MM.1S (cell line): ENCODE measurements at regions not wholly inside any gene's neighbourhood (a gene's known extent, or its start where the extent isn't known, plus 50 kb on each side); places are given as distances from the start of the nearest gene placed in this dataset.
"Not testable (repeated sequence)": the region's sequence is repeated elsewhere in the genome, so short reads cannot be mapped to it uniquely, and the experiment has no call there.

Source experiments
- DNase-seq: peaks from one replicate; pipeline ENCODE4 v3.0.0-alpha.2; 2015
- H2AFZ ChIP-seq: fragments of 300-600 bp; sonication (generic); 2 replicates; pipeline ENCODE4 v1.6.0; 2016; ENCODE audit warnings: antibody characterized with exemption, low read length
- H3F3A ChIP-seq: fragments of 300-600 bp; sonication (generic); 2 replicates; pipeline ENCODE4 v1.6.1; 2016; ENCODE audit warnings: mild to moderate bottlenecking, antibody characterized with exemption, low read length, moderate library complexity, mixed read lengths; ENCODE audit not compliant: insufficient read depth
- H3K27ac ChIP-seq: fragments of 300-600 bp; sonication (generic); 2 replicates; pipeline ENCODE4 v1.5.1; 2016; ENCODE audit warnings: mild to moderate bottlenecking, low read length
- H3K27me3 ChIP-seq: fragments of 300-600 bp; sonication (generic); replicated peaks from 2 replicates; pipeline ENCODE4 v1.6.0; 2016; ENCODE audit warnings: low read length; ENCODE audit not compliant: insufficient read depth
- H3K36me3 ChIP-seq: fragments of 300-600 bp; sonication (generic); replicated peaks from 2 replicates; pipeline ENCODE4 v1.6.1; 2016; ENCODE audit warnings: mild to moderate bottlenecking, low read length, mixed read lengths; ENCODE audit not compliant: insufficient read depth
- H3K4me1 ChIP-seq: fragments of 300-600 bp; sonication (generic); 2 replicates; pipeline ENCODE4 v1.6.1; 2016; ENCODE audit warnings: low read length, mixed read lengths
- H3K4me2 ChIP-seq: fragments of 300-600 bp; sonication (generic); 2 replicates; pipeline ENCODE4 v1.6.0; 2016; ENCODE audit warnings: low read depth, low read length
- H3K4me3 ChIP-seq: fragments of 300-600 bp; sonication (generic); 2 replicates; pipeline ENCODE4 v1.5.1; 2016; ENCODE audit warnings: low read length, mixed read lengths
- H3K79me2 ChIP-seq: fragments of 300-600 bp; sonication (generic); 2 replicates; pipeline ENCODE4 v1.6.1; 2016; ENCODE audit warnings: mixed run types, low read length, mixed read lengths
- H3K9ac ChIP-seq: fragments of 300-600 bp; sonication (generic); 2 replicates; pipeline ENCODE4 v1.6.1; 2016; ENCODE audit warnings: low read length, mixed read lengths
- H3K9me2 ChIP-seq: fragments of 300-600 bp; sonication (generic); replicated peaks from 2 replicates; pipeline ENCODE4 v1.6.1; 2016; ENCODE audit warnings: mild to moderate bottlenecking, low read length, mixed read lengths; ENCODE audit not compliant: insufficient read depth
- H3K9me3 ChIP-seq: fragments of 300-600 bp; sonication (generic); replicated peaks from 2 replicates; pipeline ENCODE4 v1.6.1; 2016; ENCODE audit warnings: mild to moderate bottlenecking, low read length, mixed read lengths; ENCODE audit not compliant: insufficient read depth
- H4K20me1 ChIP-seq: fragments of 300-600 bp; sonication (generic); 2 replicates; pipeline ENCODE4 v1.6.1; 2016; ENCODE audit warnings: mild to moderate bottlenecking, low read length, moderate library complexity, mixed read lengths; ENCODE audit not compliant: insufficient read depth

DNA sequence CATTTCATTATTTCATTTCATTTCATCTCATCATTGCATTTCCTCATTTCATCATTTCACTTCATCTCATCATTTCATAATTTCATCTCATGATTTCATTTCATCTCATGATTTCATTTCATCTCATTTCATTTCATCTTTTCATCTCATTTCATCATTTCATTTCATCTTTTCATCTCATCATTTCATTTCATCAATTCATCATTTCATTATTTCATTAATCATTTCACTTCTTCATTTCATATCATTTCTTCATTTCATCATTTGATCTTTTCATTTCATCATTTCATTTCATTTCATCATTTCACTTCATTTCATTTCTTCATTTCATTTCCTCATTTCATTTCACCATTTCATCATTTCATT lies 176.8 kb downstream of the ZNF92 start:
- H3K27ac ChIP-seq, H3K79me2 ChIP-seq, H2AFZ ChIP-seq, H3K9me3 ChIP-seq, H3K27me3 ChIP-seq, H3K4me1 ChIP-seq, H4K20me1 ChIP-seq, H3K4me2 ChIP-seq, H3F3A ChIP-seq, H3K36me3 ChIP-seq, DNase-seq, H3K4me3 ChIP-seq, H3K9me2 ChIP-seq, H3K9ac ChIP-seq: not testable (repeated sequence)

DNA sequence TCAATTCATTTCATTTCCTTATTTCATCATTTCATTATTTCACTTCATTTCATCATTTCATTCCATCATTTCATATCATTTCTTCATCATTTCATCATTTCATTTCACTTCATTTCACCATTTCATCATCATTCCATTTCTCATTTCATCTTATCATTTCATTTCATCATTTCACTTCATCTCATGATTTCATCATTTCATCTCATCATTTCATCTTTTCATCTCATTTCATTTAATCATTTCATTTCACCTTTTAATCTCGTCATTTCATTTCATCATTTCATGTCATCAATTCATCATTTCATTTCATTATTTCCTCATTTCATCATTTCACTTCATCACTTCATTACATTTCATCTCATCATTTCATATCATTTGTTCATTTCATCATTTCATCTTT lies 177.4 kb downstream of the ZNF92 start:
- not testable (repeated sequence) for H3K9me2 ChIP-seq, H3K27me3 ChIP-seq, H3K9me3 ChIP-seq, H3K4me2 ChIP-seq, H3K79me2 ChIP-seq, H3K4me3 ChIP-seq, H3F3A ChIP-seq, H3K36me3 ChIP-seq, H4K20me1 ChIP-seq, H3K4me1 ChIP-seq, H2AFZ ChIP-seq, H3K9ac ChIP-seq, DNase-seq, H3K27ac ChIP-seq

DNA sequence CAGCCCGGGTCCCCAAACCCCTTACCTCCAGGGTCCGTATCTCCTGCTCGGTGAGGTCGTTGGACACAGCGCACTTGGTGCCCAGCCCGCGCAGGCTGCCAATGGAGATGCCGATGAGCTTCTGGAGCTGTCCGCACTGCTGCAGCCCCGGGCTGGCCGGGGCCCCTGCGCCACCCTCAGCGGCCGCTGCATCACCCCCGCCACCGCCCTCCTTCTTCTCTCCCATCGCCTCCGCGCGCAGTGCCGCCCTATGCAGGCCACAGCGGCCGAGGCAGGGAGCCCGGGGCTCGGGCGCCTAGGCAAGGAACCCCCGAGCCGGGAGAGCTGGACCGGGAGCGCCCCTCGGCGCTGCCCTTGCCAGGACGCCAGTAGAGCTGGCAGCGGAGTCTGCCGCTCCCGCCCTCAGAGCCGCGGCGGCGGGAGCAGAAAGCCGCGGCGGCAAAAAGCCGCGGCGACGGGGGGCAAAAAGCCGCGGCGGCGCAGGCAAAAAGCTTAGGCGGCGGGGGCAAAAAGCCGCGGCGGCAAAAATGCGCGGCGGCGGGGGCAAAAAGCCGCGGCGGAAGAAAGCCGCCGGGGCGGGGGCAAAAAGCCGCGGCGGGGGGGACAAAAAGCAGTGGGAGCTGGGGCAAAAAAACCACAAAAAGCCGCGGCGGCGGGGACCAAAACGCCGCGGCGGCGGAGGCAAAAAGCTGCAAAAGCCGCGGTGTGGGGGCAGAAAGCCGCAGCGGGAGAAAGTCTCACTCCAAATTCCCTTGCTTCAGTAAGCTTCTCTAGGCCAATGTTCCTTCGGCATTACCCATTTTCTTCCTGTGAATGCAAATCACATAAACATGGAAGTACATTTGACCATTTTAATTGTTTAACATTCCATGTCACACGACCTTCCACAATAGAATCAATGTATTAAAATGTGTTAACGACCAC lies 181.2 kb downstream of the ZNF92 start:
- H3K36me3 ChIP-seq, H4K20me1 ChIP-seq, H2AFZ ChIP-seq, H3K9ac ChIP-seq, H3K79me2 ChIP-seq, H3K4me1 ChIP-seq, H3K4me2 ChIP-seq, DNase-seq, H3F3A ChIP-seq, H3K9me2 ChIP-seq, H3K9me3 ChIP-seq, H3K27ac ChIP-seq, H3K4me3 ChIP-seq, H3K27me3 ChIP-seq: not testable (repeated sequence)

DNA sequence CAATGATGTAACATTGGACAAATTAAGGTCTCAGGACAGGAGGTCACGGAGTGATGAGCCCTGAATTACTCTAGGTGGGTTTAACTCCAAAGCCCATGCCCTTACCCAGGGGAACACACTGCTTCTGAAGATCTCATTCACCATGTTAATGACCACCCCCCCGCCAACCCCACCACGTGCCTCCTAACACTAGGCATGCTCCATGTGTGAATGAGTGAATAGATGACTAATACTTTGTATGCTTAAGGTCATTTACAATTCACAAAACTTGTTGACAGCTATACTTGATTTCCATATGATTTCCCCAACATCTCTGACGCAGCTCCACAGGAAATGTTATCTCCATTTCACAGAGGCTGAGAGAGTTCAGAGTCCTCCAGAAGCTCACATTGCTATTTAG lies 184.9 kb downstream of the ZNF92 start:
- H3K4me3 ChIP-seq, H3K27ac ChIP-seq, H3K9ac ChIP-seq, H3K9me2 ChIP-seq, H3F3A ChIP-seq, H3K9me3 ChIP-seq, H3K36me3 ChIP-seq, H4K20me1 ChIP-seq, H3K79me2 ChIP-seq, H3K4me1 ChIP-seq, H2AFZ ChIP-seq, H3K4me2 ChIP-seq, H3K27me3 ChIP-seq: not testable (repeated sequence)
- DNase-seq, result peak; percentile 4

DNA sequence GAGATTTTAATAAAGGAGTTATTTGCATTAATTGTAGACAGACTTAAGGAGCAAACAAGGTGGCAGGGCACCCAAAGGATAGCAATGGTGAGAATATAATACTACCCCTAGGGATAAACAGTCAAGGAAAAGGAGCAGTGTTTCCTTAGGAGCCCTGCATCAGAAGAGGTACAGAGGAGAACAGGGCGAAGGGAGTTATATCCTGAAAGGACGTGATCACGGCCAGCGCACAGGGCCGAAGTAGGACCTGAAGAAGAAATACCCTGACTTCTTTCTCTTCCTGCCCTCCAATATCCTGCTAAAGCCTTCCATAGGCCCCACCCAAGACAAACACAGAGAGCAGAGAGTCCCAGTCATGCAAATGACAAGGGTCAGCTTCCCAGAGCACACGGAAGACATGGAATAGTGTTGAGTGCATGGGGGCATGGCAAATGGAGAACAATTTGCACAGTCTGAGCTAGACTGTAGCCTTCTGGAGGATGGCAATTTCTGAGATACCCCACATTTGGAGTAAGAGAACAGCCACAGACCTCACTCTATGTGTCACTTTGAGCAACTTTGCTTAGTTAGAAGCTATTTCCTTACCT lies 188.2 kb downstream of the ZNF92 start:
- not testable (repeated sequence) for H4K20me1 ChIP-seq, H3K4me3 ChIP-seq, H3K36me3 ChIP-seq, H3K9ac ChIP-seq, H3K27ac ChIP-seq, H3K4me2 ChIP-seq, H3K27me3 ChIP-seq, H3K79me2 ChIP-seq, DNase-seq, H3K9me3 ChIP-seq, H3F3A ChIP-seq, H2AFZ ChIP-seq, H3K9me2 ChIP-seq, H3K4me1 ChIP-seq

DNA sequence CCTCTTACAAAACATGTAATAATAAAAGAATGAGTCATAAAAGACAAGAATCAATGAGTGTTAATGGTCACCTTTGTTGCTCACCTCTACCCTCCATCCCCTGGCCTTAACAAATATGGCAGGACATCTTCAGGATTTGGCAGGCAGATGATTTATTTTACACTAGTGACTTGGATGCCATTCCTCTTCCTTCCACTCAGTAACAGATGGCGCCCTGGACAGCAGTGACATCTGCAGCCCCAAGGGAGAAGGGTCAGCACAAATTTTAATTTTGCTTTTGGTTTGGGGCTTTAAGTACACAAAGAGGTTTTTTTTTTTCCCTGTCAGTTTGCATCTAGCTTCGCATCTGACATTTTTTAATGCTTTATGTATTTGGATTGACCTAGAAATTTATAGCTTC lies 188.9 kb downstream of the ZNF92 start:
- H3K9me3 ChIP-seq, H3K79me2 ChIP-seq, DNase-seq, H3K9ac ChIP-seq, H3F3A ChIP-seq, H3K4me3 ChIP-seq, H4K20me1 ChIP-seq, H2AFZ ChIP-seq, H3K9me2 ChIP-seq, H3K27me3 ChIP-seq, H3K4me2 ChIP-seq, H3K27ac ChIP-seq, H3K4me1 ChIP-seq, H3K36me3 ChIP-seq: not testable (repeated sequence)

DNA sequence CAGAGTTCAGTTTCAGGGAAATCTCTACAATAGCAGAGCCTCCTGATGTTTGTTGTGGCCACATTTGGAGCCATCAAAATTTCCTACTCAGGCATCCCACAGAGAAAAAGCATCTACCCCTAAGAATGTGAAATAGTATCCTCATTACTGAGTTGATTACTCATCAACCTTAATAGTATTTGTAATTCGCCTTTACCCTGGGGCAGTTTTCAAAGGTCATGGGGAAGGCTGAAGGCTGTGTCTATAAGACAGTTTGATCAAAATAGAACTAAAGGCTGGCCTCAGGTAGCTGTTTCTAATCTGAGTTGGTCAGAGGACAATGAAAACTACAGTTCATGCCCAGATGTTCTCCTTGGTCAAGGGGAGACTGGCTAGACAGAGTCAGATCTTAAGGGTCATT lies 189.7 kb downstream of the ZNF92 start:
- H3K9me2 ChIP-seq, H3F3A ChIP-seq, H3K4me3 ChIP-seq, H3K4me1 ChIP-seq, H3K4me2 ChIP-seq, H3K79me2 ChIP-seq, H3K9me3 ChIP-seq, H3K36me3 ChIP-seq, H2AFZ ChIP-seq, H4K20me1 ChIP-seq, H3K27ac ChIP-seq, H3K27me3 ChIP-seq, H3K9ac ChIP-seq, DNase-seq: not testable (repeated sequence)

DNA sequence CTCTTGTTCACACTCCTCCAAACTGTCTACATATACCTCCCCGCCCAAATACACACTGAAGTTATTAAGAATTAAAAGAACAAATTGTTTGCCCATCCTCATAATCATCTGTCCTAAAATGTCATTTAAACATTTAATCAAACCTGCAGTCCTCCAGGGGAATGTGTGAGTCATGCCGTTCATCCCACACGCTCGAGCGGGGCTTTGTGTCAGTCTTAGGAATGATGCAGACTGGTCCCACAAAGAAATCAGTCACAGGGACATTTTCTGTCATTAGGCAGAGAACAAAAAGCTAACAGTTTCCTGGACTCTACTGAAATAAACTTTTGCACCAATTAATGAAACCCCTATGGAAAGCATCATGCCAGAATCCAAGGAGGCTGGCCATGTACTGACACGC lies 194.6 kb downstream of the ZNF92 start:
- H3K36me3 ChIP-seq, DNase-seq, H3K27ac ChIP-seq, H3K4me2 ChIP-seq, H3K4me3 ChIP-seq, H3K9me2 ChIP-seq, H3F3A ChIP-seq, H4K20me1 ChIP-seq, H3K4me1 ChIP-seq, H3K79me2 ChIP-seq, H3K9me3 ChIP-seq, H3K9ac ChIP-seq, H3K27me3 ChIP-seq, H2AFZ ChIP-seq: not testable (repeated sequence)
